HG02642 (cell line): ENCODE measurements at regions not wholly inside any gene's neighbourhood (a gene's known extent, or its start where the extent isn't known, plus 50 kb on each side); places are given as distances from the start of the nearest gene placed in this dataset.

Experiments
- ATAC-seq: cut with Tn5 transposase; IDR thresholded peaks from one replicate; pipeline ENCODE4 v1.9.1; 2021; ENCODE audit warnings: mild to moderate bottlenecking; ENCODE audit not compliant: unreplicated experiment, poor library complexity

GRCh38 chr3:88209356-88209755 lies 59.6 kb downstream of the C3orf38 start:
- no peak for ATAC-seq

DNA sequence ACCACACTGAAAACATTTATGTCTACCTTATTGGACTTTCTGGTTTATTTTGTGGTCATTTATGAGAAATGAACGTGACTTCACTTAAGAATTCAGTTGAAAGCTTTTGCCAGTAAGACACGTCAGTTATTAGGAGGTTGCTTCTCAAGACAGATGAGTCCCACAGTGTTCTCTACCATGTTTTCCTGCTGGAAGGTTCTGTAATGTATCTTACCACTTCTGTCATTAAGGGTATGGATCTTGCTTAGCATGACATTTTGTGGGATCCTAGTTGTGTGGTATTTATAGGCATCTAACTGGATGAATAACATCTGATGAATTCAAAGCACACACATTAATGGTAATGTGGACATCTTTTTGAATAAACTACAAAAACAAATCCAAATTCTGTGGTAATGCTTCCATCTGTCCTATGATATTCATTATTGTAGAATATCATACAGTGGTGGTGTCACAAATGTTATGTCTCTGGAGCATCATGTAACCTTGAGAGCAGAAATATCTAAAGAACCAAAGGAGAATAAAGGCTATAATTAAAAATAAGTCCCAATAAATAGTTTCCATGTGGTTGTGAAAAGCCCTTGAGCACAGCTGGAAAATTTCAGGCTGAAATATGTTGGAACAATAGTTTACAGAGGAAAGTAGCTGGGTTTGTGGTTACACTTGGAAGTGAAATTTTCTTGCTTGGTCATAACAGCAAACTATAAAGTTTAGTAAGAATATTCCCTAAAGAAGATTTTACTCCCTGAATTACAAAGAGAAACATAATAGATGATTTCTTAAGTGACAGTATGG lies 61.5 kb downstream of the C3orf38 start:
- no peak for ATAC-seq

GRCh38 chr3:88219138-88219792 lies 69.5 kb downstream of the C3orf38 start:
- peak; percentile 91 for ATAC-seq

GRCh38 chr3:88220126-88220525 lies 70.4 kb downstream of the C3orf38 start:
- no peak for ATAC-seq

DNA sequence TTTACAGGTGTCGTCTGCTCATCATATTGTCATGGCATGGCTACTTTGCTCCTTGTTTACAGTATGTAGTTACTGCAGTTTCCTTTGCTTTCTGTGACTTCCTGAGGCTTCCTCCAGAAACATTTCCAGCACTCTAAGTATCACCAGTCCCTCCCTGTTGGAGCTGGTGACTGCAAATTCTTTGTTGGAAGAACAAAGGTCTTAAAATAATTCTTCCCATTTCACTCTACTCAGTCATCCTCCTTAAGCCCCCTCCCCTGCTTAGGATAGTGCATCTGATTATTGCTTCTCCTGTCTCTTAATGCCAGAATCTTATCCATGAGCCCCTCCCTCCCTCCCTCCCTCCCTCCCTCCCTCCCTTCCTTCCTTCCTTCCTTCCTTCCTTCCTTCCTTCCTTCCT lies 72.0 kb downstream of the C3orf38 start:
- no peak for ATAC-seq

DNA sequence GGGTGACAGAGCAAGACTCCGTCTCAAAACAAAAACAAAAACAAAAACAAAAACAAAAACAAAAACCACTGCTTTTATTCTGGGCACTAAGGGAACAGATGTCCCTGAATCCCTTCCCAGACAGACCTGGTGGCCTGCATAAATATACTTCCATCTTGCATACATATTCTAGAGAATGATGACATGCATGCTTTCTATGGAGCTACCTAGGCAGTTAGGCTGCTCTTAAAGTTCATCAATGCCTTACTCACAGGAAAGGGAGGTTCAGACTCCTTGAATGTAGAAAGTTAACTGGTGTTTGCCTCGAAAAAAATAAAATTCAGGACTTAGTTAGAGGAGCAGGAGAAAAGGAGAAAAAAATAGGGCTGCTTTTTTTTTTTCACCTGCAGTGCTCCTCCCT lies 72.6 kb downstream of the C3orf38 start:
- no peak for ATAC-seq

DNA sequence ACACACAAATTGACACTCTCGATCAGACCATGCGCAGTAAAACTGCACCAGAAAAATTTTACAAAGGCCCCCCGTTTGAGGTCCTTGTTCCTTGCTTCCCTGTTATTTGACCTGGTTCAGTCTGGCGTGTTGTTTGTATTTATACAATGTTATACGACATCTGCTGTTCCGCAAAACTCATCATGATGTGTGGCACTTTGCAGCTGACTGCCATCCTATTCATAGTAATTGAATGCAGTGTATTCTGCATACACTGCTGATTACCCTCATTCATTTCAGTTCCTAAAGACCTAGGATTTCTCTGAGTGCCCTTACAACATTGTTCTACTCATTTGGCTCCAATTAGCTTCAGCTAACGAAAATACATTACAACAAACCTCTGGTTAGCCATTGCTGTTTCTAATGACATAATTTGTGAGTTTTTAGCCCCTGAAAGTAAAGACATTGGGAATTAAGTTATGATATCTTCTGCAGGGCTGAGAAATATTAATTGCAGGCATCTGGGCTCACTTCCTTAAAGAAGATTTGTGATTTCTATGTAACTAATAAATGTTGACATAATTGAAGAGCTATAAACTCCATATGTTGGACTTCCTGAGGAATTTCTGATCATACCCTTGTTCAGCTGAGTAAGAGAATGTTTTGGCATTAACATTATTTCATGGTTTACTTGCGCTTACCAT lies 75.7 kb downstream of the C3orf38 start:
- no peak for ATAC-seq

- ATAC-seq = no peak
Measured at GRCh38 chr3:88226910-88227309, 77.2 kb downstream of the C3orf38 start.

DNA sequence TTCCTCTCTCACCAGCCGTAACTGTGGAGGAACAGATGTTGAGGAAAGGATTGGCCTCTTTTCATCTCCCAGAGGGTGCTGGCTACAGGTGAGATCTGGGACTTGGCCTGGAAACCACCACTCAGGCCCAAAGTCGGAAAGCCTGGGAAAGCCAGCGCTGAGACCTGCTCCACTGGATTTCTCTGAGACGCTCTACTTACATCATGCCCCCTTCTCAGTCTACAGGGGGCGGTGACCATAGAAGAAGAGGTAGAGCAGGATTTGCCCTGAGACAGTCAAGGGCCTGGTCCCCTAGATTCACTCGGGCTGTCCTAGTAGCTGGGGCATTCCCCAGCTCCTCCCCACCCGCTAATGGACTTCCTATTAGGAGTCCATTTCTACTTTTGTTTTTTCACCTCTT lies 80.9 kb downstream of the C3orf38 start:
- ATAC-seq = no peak

GRCh38 chr3:88231207-88231606 lies 81.4 kb downstream of the C3orf38 start:
- ATAC-seq = no peak

DNA sequence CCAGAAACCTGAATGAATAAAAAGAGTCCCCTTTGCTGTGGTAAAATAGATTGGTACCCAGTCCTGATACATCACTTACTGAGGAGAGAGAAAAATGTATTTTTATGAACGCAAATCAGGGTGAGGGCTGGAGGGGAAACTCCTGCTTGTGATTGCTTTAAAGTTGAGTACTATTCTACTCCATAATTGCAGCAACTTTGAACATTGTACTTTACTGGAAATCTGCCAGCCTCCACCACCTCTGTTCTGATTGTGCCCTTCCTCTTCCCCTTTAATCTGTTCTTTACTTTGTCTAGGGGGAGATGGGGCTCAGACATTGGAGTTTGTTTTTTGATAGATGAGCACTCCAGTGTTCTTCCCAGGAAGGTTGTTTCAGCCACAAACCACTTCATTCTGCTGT lies 81.9 kb downstream of the C3orf38 start:
- ATAC-seq = no peak

DNA sequence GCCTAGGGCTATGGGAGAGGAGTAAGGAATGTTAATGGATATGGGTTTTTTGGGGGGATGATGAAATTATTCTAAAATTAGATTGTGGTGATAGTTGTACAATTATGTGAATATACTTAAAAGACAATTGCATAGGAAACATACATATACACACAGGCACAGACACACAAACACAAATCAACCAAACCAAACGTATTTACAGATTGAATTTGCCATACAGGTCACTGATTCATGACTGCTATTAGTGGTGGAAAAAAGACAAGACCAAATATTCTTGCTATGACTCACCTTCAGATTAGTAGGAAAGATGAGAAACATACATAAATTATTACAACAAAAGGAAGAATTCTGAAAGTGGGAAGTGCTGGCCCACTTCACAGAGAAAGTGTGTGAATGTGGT lies 85.3 kb downstream of the C3orf38 start:
- no peak for ATAC-seq

- ATAC-seq = no peak
Measured at GRCh38 chr3:88239870-88240269, 90.1 kb downstream of the C3orf38 start.

GRCh38 chr3:88248658-88249057 lies 98.9 kb downstream of the C3orf38 start:
- no peak for ATAC-seq

GRCh38 chr3:88259045-88259444 lies 109.3 kb downstream of the C3orf38 start:
- ATAC-seq = no peak

GRCh38 chr3:88262527-88262926 lies 112.8 kb downstream of the C3orf38 start:
- ATAC-seq = no peak

GRCh38 chr3:88263417-88264100 lies 113.8 kb downstream of the C3orf38 start:
- no peak for ATAC-seq

GRCh38 chr3:88267441-88267840 lies 117.7 kb downstream of the C3orf38 start:
- no peak for ATAC-seq

- no peak for ATAC-seq
Measured at GRCh38 chr3:88267847-88268246, 118.1 kb downstream of the C3orf38 start.

DNA sequence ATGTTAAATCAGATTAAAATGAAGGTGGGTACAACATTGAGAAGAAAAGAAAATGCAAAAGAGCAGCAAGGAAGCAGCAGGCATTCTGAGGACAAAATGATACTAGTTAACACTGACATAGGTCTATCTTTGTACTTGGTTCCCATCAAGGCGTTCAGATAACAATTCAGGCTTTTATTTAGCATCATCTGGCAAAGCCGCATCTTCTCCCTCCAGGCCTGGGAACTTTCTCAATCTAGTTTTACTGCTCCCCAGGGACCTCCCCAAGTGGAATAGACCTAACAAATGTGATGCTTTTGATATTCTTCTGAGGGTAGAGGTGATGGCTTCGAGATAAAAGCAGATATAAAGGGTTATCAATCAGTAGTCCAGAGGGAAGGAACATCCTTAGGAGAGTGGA lies 130.6 kb downstream of the C3orf38 start:
- no peak for ATAC-seq
